ENCODE measurements at regions not wholly inside any gene's neighbourhood (a gene's known extent, or its start where the extent isn't known, plus 50 kb on each side); places are given as distances from the start of the nearest gene placed in this dataset.
"Not testable (repeated sequence)": the region's sequence is repeated elsewhere in the genome, so short reads cannot be mapped to it uniquely, and the experiment has no call there.

DNA sequence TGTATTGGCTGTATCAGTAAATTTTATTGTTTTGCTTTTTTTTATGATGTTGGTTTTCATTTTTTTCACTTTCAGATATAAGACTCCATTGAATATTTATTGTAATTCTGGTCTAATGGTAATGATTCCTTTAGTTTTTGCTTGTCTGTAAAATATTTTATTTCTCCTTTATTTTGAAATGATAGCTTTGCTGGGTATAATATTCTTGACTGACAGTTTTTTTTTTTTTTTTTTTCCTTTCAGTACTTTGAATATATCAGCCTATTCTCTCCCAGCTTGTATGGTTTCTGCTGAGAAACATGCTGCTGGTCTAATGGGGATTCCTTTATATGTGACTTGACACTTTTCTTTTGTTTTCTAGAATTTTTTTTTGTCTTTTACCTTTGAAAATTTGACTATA is 195.1 kb upstream of the SLC38A2 start:
- no peak for DNase-seq

DNA sequence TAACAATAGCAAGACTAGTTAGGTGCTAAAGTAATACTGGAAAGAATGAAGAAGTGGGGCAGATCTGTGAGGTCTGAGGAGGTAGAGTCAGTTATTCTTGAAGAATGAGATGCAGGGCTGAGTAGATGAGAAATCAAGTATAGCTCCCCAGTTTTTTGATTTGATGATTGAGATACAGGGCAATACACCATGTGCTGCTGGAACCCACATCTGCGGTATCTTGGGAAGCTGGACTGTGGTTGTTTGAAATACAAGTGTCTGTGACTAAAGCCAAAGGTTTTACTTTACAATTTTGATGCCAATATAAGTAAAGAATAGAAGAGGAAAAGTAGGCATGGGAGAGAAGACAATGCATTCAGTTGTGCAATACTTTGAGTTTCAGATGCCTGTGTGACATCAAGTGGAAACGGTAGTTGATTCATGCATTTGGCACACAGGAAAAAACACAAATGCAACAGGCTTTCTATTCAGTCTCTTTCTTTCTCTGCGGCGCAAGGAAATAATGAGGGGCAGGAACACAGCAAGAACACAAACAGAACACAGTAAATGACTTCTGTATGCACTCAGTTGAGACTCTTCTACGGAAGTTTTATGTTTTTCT is 190.2 kb upstream of the SLC38A2 start:
- peak; percentile 40 for DNase-seq

DNA sequence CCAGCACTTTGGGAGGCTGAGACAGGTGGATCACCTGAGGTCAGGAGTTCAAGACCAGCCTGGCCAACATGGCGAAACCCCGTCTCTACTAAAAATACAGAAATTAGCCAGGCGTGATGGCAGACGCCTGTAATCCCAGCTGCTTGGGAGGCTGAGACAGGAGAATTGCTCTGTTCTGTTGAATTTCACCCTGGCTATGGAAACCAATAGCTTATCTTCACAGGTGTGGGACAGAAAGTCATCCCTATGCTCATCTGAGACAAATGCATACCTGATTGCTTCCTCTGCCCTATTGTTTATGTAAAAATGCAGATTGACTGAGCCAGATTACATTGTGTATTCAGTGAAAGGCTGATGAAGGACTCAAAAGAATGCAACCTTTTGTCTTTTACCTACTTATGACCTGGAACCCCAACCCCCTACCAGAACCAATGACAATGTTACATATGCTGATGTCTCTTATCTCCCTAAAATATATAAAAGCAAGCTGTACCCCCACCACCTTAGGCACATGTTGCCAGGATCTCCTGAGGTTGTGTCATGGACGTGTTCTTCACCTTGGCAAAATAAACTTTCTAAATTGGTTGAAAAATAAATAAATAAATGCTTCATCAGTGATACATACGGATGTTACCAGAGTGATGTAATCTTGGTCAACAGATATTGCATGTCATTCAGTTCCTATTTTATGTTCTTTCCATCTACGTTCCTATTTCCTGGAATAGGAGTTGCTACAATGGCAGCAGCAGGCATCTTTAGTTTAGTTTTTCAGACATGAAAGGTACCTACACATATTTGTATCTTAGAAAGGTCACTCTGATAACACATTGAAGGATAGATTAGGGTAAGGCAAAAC is 189.4 kb upstream of the SLC38A2 start:
- DNase-seq: not testable (repeated sequence)

DNA sequence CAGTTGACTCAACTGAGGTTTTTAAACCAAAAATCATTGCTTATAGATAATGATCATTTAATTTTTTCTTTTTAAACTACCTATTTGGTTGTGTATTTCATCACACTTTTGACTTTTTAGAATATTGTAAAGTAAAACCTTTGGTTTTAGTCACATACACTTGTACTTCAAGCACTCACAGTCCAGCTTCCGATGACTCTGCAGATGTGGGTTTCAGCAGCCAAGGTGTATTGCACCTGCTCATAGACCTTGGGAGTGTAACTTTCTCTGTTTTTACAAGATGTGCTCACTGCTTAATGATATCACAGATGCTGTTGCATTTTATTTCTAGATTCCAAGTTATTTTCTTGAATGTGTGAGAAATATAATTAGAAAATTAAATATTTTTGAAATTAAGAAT is 188.3 kb upstream of the SLC38A2 start:
- DNase-seq: no peak

- DNase-seq: no peak
Observed at GRCh38 chr12:46560089-46560488, 187.5 kb upstream of the SLC38A2 start.

GRCh38 chr12:46559311-46559710 is 186.7 kb upstream of the SLC38A2 start:
- DNase-seq: no peak

DNA sequence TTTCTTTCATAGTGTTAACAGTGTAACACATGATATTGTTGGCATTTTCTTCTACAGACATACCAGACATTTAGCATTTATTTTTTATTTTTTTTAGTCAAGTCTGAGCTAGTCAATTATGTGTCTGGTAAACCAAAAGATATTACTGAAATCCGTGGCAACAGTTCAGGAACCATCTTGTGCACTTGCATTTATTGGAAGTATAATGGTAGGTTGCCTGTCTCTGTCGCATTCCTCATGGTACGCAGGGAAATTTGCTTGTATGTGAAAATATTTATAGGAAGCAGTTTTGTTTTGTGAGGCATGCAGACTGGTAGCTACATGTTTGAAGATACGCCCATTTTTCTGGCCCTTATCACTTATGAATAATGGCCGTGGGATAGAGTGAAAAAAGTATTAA is 186.1 kb upstream of the SLC38A2 start:
- DNase-seq: no peak

- no peak for DNase-seq
Observed at GRCh38 chr12:46557539-46558373, 185.2 kb upstream of the SLC38A2 start.

DNA sequence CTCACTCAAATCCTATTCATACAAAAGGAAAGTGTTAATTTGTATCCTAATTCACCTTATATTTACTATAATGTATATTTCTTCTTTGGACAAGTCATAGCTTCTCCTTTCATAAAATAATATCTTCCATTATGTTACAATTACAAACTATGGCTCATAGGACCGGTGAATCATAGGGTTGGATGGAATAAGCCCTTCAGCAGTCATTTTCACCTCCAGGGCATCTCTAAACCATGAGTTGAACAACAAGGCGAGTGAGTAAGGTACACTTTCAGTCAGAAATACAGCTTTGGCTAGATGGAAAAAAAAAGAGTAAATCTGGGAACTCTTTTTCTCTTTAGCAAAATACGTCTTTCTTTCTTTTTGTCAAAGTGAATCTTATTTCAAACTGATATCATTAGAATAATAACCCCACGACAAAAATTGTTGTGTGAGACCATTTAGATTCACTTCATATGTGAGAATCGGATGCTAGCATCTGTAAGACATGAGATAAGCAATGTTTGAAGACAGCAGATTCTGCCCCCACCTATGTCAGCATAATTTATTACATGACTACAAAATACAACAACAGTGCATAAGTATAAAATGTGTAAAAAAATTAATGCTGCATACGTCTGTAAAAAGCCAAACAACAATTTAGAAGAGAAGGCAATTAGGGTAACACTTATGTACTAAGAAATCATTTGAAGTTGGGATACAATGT is 184.4 kb upstream of the SLC38A2 start:
- no peak for DNase-seq

- no peak for DNase-seq
Observed at GRCh38 chr12:46556105-46556559, 183.6 kb upstream of the SLC38A2 start.

- no peak for DNase-seq
Observed at GRCh38 chr12:46555406-46555852, 182.9 kb upstream of the SLC38A2 start.

GRCh38 chr12:46554460-46554859 is 181.9 kb upstream of the SLC38A2 start:
- DNase-seq: no peak

GRCh38 chr12:46553911-46554310 is 181.3 kb upstream of the SLC38A2 start:
- no peak for DNase-seq

DNA sequence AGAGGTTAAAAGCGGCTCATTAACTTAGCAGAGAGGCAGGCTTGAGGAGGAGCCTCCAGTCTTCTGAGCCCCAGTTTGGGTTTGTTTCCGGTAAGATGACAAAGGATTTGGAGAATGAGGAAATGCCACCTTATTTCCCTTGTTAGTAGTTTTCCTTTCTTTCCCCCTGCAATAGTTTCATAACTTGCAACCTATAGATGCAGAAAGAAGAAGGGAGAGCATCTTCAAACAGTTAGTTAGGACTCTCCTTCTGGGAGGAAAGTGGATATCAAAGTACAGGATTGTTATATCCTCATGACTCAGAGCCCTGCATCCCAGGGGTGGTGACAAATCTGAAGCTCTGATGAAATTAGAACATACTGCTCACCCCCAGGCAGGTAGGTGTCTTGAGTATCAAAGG is 180.7 kb upstream of the SLC38A2 start:
- DNase-seq: no peak

DNA sequence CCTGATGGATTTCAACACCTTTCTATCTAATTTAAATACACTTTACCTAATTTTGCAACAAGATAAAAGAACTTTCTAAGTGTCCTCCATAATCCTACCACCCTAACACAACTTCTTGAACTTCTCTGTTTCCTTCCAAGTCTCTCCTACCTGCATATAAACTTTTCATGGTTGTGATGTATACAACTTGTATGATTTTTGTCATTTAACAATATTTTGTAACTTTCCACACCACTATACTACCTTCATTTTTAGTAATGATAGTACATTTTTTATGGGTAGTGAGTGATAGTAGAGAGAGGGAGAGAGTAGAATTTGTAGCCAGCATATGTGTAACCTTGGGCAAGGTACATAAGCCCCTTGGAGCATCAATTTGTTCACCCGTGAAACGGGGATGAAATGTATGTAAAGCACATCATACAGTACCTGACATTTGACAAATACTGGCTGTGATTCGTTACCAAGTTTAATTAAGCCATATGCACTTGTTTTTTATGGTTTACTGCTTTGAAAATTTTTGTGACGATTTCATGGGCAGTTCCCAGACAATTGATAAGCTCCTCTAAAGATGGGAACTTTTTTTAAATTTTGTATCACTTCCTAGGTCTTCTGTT is 177.8 kb upstream of the SLC38A2 start:
- no peak for DNase-seq

- no peak for DNase-seq
Observed at GRCh38 chr12:46549527-46550265, 177.1 kb upstream of the SLC38A2 start.

- DNase-seq: no peak
Observed at GRCh38 chr12:46548605-46549071, 176.1 kb upstream of the SLC38A2 start.

- DNase-seq: no peak
Observed at GRCh38 chr12:46547421-46548354, 175.1 kb upstream of the SLC38A2 start.

- no peak for DNase-seq
Observed at GRCh38 chr12:46546634-46547273, 174.2 kb upstream of the SLC38A2 start.

DNA sequence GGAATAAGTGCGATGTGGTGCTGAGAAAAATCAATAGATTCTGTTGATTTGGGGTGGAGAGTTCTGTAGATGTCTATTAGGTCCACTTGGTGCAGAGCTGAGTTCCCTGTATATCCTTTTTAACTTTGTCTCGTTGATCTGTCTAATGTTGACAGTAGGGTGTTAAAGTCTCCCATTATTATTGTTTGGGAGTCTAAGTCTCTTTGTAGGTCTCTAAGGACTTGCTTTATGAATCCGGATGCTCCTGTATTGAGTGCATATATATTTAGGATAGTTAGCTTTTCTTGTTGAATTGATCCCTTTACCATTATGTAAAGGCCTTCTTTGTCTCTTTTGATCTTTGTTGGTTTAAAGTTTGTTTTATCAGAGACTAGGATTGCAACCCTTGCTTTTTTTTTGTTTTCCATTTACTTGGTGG is 170.8 kb upstream of the SLC38A2 start:
- DNase-seq: not testable (repeated sequence)
